Mononuclear cell (primary cell): ENCODE measurements at regions not wholly inside any gene's neighbourhood (a gene's known extent, or its start where the extent isn't known, plus 50 kb on each side); places are given as distances from the start of the nearest gene placed in this dataset.

Experiments
- H3K27me3 ChIP-seq: 2 replicates; pipeline ENCODE4 v1.6.0; 2011; ENCODE audit warnings: low read length, control low read depth; ENCODE audit not compliant: insufficient read depth
- H3K4me1 ChIP-seq: 2 replicates; pipeline ENCODE4 v1.5.1; 2011; ENCODE audit warnings: mild to moderate bottlenecking, low read length, control low read depth; ENCODE audit not compliant: insufficient read depth
- H3K4me3 ChIP-seq: 2 replicates; pipeline ENCODE4 v1.5.1; 2011; ENCODE audit warnings: mild to moderate bottlenecking, low read length, moderate library complexity
- H3K9me3 ChIP-seq: 2 replicates; pipeline ENCODE4 v1.5.1; 2011; ENCODE audit warnings: low read depth, mild to moderate bottlenecking, control low read depth, low read length

GRCh38 chr10:113313722-113314121 lies 239.1 kb upstream of the HABP2 start:
- Histone ChIP-seq H3K9me3 (no peaks in the 10 kb centered on the region), H3K4me3 (no peak overlapping the region), H3K27me3 (no peaks in the 10 kb centered on the region), H3K4me1 (peaks cover 13% of the 10 kb centered on the region)

GRCh38 chr10:113316506-113316905 lies 236.3 kb upstream of the HABP2 start:
- Histone ChIP-seq H3K27me3 (no peaks in the 10 kb centered on the region), H3K4me1 (peaks cover 22% of the 10 kb centered on the region), H3K4me3 (no peak overlapping the region), H3K9me3 (no peaks in the 10 kb centered on the region)

- peaks cover 31% of the 10 kb centered on the region for H3K4me1 ChIP-seq
- H3K27me3 ChIP-seq, result no peaks in the 10 kb centered on the region
- H3K9me3 ChIP-seq, result no peaks in the 10 kb centered on the region
- H3K4me3 ChIP-seq, result no peak overlapping the region
These were observed 235.4 kb upstream of the HABP2 start for GRCh38 chr10:113317489-113317888.

GRCh38 chr10:113319479-113319878 lies 233.4 kb upstream of the HABP2 start:
- no peaks in the 10 kb centered on the region for H3K27me3 ChIP-seq
- peaks cover 44% of the 10 kb centered on the region for H3K4me1 ChIP-seq
- H3K4me3 ChIP-seq, result no peak overlapping the region
- no peaks in the 10 kb centered on the region for H3K9me3 ChIP-seq

GRCh38 chr10:113320211-113320610 lies 232.6 kb upstream of the HABP2 start:
- Histone ChIP-seq H3K9me3 (no peaks in the 10 kb centered on the region), H3K4me1 (peaks cover 44% of the 10 kb centered on the region), H3K27me3 (no peaks in the 10 kb centered on the region), H3K4me3 (no peak overlapping the region)

GRCh38 chr10:113320987-113321386 lies 231.9 kb upstream of the HABP2 start:
- no peaks in the 10 kb centered on the region for H3K9me3 ChIP-seq
- H3K27me3 ChIP-seq, result no peaks in the 10 kb centered on the region
- H3K4me3 ChIP-seq, result no peak overlapping the region
- H3K4me1 ChIP-seq, result peaks cover 47% of the 10 kb centered on the region

- no peaks in the 10 kb centered on the region for H3K27me3 ChIP-seq
- H3K4me1 ChIP-seq, result peaks cover 58% of the 10 kb centered on the region
- H3K4me3 ChIP-seq, result no peak overlapping the region
- no peaks in the 10 kb centered on the region for H3K9me3 ChIP-seq
These were observed 230.0 kb upstream of the HABP2 start for GRCh38 chr10:113322843-113323242.

GRCh38 chr10:113323985-113324384 lies 228.9 kb upstream of the HABP2 start:
- Histone ChIP-seq H3K4me1 (peaks cover 58% of the 10 kb centered on the region), H3K27me3 (no peaks in the 10 kb centered on the region), H3K4me3 (no peak overlapping the region), H3K9me3 (no peaks in the 10 kb centered on the region)

- no peak overlapping the region for H3K4me3 ChIP-seq
- H3K4me1 ChIP-seq, result peaks cover 37% of the 10 kb centered on the region
- H3K27me3 ChIP-seq, result no peaks in the 10 kb centered on the region
- no peaks in the 10 kb centered on the region for H3K9me3 ChIP-seq
These were observed 226.4 kb upstream of the HABP2 start for GRCh38 chr10:113326160-113327111.

- peaks cover 14% of the 10 kb centered on the region for H3K4me1 ChIP-seq
- H3K27me3 ChIP-seq, result no peaks in the 10 kb centered on the region
- H3K4me3 ChIP-seq, result no peak overlapping the region
- H3K9me3 ChIP-seq, result no peaks in the 10 kb centered on the region
These were observed 223.7 kb upstream of the HABP2 start for GRCh38 chr10:113329121-113329596.

- H3K4me1 ChIP-seq, result peaks cover 1% of the 10 kb centered on the region
- no peaks in the 10 kb centered on the region for H3K9me3 ChIP-seq
- H3K27me3 ChIP-seq, result no peaks in the 10 kb centered on the region
- H3K4me3 ChIP-seq, result no peak overlapping the region
These were observed 220.9 kb upstream of the HABP2 start for GRCh38 chr10:113331961-113332360.

GRCh38 chr10:113333313-113333712 lies 219.5 kb upstream of the HABP2 start:
- no peaks in the 10 kb centered on the region for H3K9me3 ChIP-seq
- no peaks in the 10 kb centered on the region for H3K4me1 ChIP-seq
- H3K27me3 ChIP-seq, result no peaks in the 10 kb centered on the region
- no peak overlapping the region for H3K4me3 ChIP-seq

- no peaks in the 10 kb centered on the region for H3K4me1 ChIP-seq
- no peak overlapping the region for H3K4me3 ChIP-seq
- no peaks in the 10 kb centered on the region for H3K9me3 ChIP-seq
- no peaks in the 10 kb centered on the region for H3K27me3 ChIP-seq
These were observed 217.3 kb upstream of the HABP2 start for GRCh38 chr10:113335592-113335991.

GRCh38 chr10:113336549-113337130 lies 216.2 kb upstream of the HABP2 start:
- Histone ChIP-seq H3K4me3 (no peak overlapping the region), H3K27me3 (no peaks in the 10 kb centered on the region), H3K4me1 (no peaks in the 10 kb centered on the region), H3K9me3 (no peaks in the 10 kb centered on the region)

GRCh38 chr10:113337142-113337541 lies 215.7 kb upstream of the HABP2 start:
- no peak overlapping the region for H3K4me3 ChIP-seq
- no peaks in the 10 kb centered on the region for H3K4me1 ChIP-seq
- H3K27me3 ChIP-seq, result no peaks in the 10 kb centered on the region
- no peaks in the 10 kb centered on the region for H3K9me3 ChIP-seq
